ENCODE measurements at regions not wholly inside any gene's neighbourhood (a gene's known extent, or its start where the extent isn't known, plus 50 kb on each side); places are given as distances from the start of the nearest gene placed in this dataset.
A peak's percentile ranks its signal among the peaks of the same experiment; 100 is the strongest.

- no peaks in the 10 kb centered on the region for H3K27me3 Mint-ChIP-seq (ENCODE audit: unreplicated experiment)
- no peak overlapping the region for H3K4me3 Mint-ChIP-seq (ENCODE audit: unreplicated experiment)
- H3K4me1 Mint-ChIP-seq (ENCODE audit: unreplicated experiment): peaks cover 4% of the 10 kb centered on the region
- no peaks in the 10 kb centered on the region for H3K9me3 Mint-ChIP-seq (ENCODE audit: unreplicated experiment)
- TF ChIP-seq CTCF (IDR thresholded peaks at IDR 0.05; ENCODE audit: unreplicated experiment): no peak
- no peak overlapping the region for H3K27ac Mint-ChIP-seq (ENCODE audit: unreplicated experiment)
- DNase-seq (ENCODE audit: low spot score): no peak
- H3K36me3 Mint-ChIP-seq (ENCODE audit: low read depth, unreplicated experiment): no peaks in the 10 kb centered on the region
These were observed 102.9 kb upstream of the ALK start for GRCh38 chr2:30024281-30024680.

GRCh38 chr2:30026091-30027055 lies 105.0 kb upstream of the ALK start:
- Mint-ChIP-seq H3K27me3 (ENCODE audit: unreplicated experiment) (no peaks in the 10 kb centered on the region), H3K9me3 (ENCODE audit: unreplicated experiment) (no peaks in the 10 kb centered on the region), H3K36me3 (ENCODE audit: low read depth, unreplicated experiment) (no peaks in the 10 kb centered on the region), H3K4me1 (ENCODE audit: unreplicated experiment) (peaks cover 9% of the 10 kb centered on the region), H3K4me3 (ENCODE audit: unreplicated experiment) (no peak overlapping the region), H3K27ac (ENCODE audit: unreplicated experiment) (no peak overlapping the region)
- TF ChIP-seq CTCF (IDR thresholded peaks at IDR 0.05; ENCODE audit: unreplicated experiment): peak; percentile 61
- peak; percentile 72 for DNase-seq (ENCODE audit: low spot score)

- no peak for TF ChIP-seq CTCF (IDR thresholded peaks at IDR 0.05; ENCODE audit: unreplicated experiment)
- Mint-ChIP-seq H3K27me3 (ENCODE audit: unreplicated experiment) (no peaks in the 10 kb centered on the region), H3K4me3 (ENCODE audit: unreplicated experiment) (no peak overlapping the region), H3K36me3 (ENCODE audit: low read depth, unreplicated experiment) (no peaks in the 10 kb centered on the region), H3K9me3 (ENCODE audit: unreplicated experiment) (no peaks in the 10 kb centered on the region), H3K4me1 (ENCODE audit: unreplicated experiment) (peaks cover 9% of the 10 kb centered on the region), H3K27ac (ENCODE audit: unreplicated experiment) (no peak overlapping the region)
- DNase-seq (ENCODE audit: low spot score): no peak
These were observed 108.4 kb upstream of the ALK start for GRCh38 chr2:30029804-30030203.

- no peak for DNase-seq (ENCODE audit: low spot score)
- H3K4me1 Mint-ChIP-seq (ENCODE audit: unreplicated experiment): peaks cover 9% of the 10 kb centered on the region
- no peak for TF ChIP-seq CTCF (IDR thresholded peaks at IDR 0.05; ENCODE audit: unreplicated experiment)
- H3K9me3 Mint-ChIP-seq (ENCODE audit: unreplicated experiment): no peaks in the 10 kb centered on the region
- H3K4me3 Mint-ChIP-seq (ENCODE audit: unreplicated experiment): no peak overlapping the region
- H3K27me3 Mint-ChIP-seq (ENCODE audit: unreplicated experiment): no peaks in the 10 kb centered on the region
- no peaks in the 10 kb centered on the region for H3K36me3 Mint-ChIP-seq (ENCODE audit: low read depth, unreplicated experiment)
- no peak overlapping the region for H3K27ac Mint-ChIP-seq (ENCODE audit: unreplicated experiment)
These were observed 109.0 kb upstream of the ALK start for GRCh38 chr2:30030361-30030760.

GRCh38 chr2:30031184-30031583 lies 109.8 kb upstream of the ALK start:
- no peaks in the 10 kb centered on the region for H3K9me3 Mint-ChIP-seq (ENCODE audit: unreplicated experiment)
- H3K4me1 Mint-ChIP-seq (ENCODE audit: unreplicated experiment): peaks cover 9% of the 10 kb centered on the region
- H3K27me3 Mint-ChIP-seq (ENCODE audit: unreplicated experiment): no peaks in the 10 kb centered on the region
- no peak for DNase-seq (ENCODE audit: low spot score)
- H3K27ac Mint-ChIP-seq (ENCODE audit: unreplicated experiment): no peak overlapping the region
- H3K4me3 Mint-ChIP-seq (ENCODE audit: unreplicated experiment): no peak overlapping the region
- H3K36me3 Mint-ChIP-seq (ENCODE audit: low read depth, unreplicated experiment): no peaks in the 10 kb centered on the region
- TF ChIP-seq CTCF (IDR thresholded peaks at IDR 0.05; ENCODE audit: unreplicated experiment): no peak

Measured in endothelial cell (in vitro differentiated cells).